ENCODE measurements at regions not wholly inside any gene's neighbourhood (a gene's known extent, or its start where the extent isn't known, plus 50 kb on each side); places are given as distances from the start of the nearest gene placed in this dataset.
"Not testable (repeated sequence)": the region's sequence is repeated elsewhere in the genome, so short reads cannot be mapped to it uniquely, and the experiment has no call there.

DNA sequence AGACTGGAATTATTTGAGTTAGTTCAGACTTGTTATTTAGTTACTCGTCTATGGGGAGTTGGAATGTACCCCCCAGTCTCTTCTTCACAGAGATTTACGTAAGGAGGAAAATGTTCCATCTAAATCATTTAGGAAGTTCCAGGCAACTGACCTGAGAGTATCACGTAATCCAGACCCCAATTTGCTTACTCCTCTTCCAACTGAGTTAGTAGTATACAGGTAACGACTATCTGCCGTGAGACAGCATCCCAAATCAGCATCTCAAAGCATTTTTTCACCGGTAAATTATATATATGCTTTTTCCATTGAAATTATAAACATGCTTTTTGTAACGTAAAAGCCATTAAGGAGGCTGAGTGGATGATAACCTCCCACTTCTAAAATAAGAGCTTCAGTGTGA, 214.3 kb upstream of the WSB1 start:
- DNase-seq, result no peak
- Mint-ChIP-seq H3K9me3 (no peaks in the 10 kb centered on the region), H3K4me1 (no peaks in the 10 kb centered on the region), H3K27ac (no peak overlapping the region), H3K27me3 (no peaks in the 10 kb centered on the region), H3K4me3 (no peak overlapping the region), H3K36me3 (ENCODE audit: low read depth) (no peaks in the 10 kb centered on the region)
- intact Hi-C loops (cut with micrococcal nuclease), result no loop called here

DNA sequence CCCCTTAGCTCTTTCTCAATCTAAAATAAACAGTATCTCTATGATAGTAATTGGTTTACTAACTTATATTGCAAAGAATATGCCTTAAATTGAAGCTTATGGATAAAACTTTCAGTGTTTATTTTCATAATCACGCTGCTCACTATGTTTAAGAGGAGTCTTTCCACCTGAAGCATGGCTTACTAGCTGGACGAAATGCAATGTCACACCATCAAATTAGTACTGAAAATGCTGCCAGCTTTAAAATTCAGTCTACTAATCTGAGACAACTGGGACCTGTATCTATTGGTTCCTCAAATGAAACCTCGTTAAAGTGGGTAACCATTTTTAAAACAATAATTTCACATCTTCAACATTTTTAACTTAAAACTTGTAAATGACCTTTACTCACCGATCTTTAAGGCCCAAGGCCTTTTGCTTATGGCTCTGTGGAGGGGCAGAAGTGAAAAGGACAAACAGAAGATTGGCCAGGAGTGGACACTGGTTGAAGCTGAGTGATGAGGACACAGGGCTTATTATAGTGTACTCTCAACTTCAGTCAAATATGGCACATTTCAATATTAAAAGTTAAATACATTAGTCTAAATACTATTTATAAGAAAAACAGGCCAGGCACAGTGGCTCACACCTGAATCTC, 212.8 kb upstream of the WSB1 start:
- H3K36me3 Mint-ChIP-seq (ENCODE audit: low read depth), result no peaks in the 10 kb centered on the region
- DNase-seq, result no peak
- no peak overlapping the region for H3K4me3 Mint-ChIP-seq
- no peak overlapping the region for H3K27ac Mint-ChIP-seq
- H3K4me1 Mint-ChIP-seq, result no peaks in the 10 kb centered on the region
- no peaks in the 10 kb centered on the region for H3K9me3 Mint-ChIP-seq
- intact Hi-C loops (cut with micrococcal nuclease), result no loop called here
- H3K27me3 Mint-ChIP-seq, result no peaks in the 10 kb centered on the region

DNA sequence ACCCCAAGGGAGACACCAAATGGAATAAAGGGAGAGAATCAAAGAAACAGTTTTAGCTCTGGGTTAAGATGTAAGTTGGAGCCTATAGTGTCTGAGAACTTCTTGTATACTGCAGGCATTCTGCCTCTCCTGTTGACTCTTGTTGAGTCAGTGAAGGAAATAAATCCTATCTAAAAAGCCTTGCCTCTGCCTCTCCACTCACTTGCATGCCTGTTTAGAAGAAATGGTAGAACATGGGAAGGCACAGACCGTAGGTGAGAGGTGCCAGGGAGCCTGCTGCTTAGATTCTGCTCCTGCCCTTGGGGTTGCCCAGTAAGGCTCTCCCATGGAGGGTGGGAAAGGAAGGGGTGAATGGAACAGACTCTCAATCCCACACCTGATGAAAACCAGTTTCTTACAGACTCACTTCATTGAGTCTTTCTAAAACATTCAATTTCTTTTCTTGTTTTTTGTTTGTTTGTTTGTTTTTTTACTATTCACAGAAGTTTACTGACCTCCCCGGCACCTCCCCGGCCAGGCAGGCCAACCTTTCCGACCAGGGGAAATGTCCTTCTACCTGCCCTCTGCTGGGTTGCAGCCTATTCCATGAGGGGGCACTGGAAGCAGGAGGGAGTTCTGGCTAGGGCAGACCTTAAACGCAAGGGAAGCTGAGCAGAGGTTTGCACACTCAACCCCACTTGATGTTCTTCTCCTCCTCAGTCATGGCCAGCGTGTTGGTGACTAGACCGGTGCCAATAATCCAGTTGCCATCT, 211.7 kb upstream of the WSB1 start:
- Mint-ChIP-seq H3K27me3 (no peaks in the 10 kb centered on the region), H3K9me3 (no peaks in the 10 kb centered on the region), H3K36me3 (ENCODE audit: low read depth) (no peaks in the 10 kb centered on the region), H3K4me1 (no peaks in the 10 kb centered on the region), H3K27ac (no peak overlapping the region), H3K4me3 (no peak overlapping the region)
- intact Hi-C loops (cut with micrococcal nuclease), result no loop called here
- no peak for DNase-seq

DNA sequence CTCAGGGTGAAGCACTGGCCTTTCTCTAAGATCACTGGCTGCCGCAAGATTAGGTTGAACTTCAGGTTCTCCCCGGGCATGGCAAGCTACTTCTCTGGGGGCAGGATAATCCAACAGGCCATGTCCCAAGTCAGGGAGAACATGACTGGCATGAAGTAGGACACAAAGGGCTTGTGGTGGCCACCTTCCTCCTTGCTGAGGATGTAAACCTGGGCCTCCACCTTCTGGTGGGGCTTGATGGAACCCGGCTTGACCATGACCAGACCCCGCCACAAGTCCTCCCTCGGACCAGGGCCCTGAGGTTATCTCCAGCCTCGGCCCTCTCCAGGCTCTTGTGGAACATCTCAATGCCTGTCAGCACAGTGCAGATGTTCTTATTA, 211.1 kb upstream of the WSB1 start:
- intact Hi-C loops (cut with micrococcal nuclease), result no loop called here
- Mint-ChIP-seq H3K36me3 (ENCODE audit: low read depth) (no peaks in the 10 kb centered on the region), H3K27me3 (no peaks in the 10 kb centered on the region), H3K9me3 (no peaks in the 10 kb centered on the region), H3K4me1 (no peaks in the 10 kb centered on the region), H3K27ac (no peak overlapping the region), H3K4me3 (no peak overlapping the region)
- no peak for DNase-seq

DNA sequence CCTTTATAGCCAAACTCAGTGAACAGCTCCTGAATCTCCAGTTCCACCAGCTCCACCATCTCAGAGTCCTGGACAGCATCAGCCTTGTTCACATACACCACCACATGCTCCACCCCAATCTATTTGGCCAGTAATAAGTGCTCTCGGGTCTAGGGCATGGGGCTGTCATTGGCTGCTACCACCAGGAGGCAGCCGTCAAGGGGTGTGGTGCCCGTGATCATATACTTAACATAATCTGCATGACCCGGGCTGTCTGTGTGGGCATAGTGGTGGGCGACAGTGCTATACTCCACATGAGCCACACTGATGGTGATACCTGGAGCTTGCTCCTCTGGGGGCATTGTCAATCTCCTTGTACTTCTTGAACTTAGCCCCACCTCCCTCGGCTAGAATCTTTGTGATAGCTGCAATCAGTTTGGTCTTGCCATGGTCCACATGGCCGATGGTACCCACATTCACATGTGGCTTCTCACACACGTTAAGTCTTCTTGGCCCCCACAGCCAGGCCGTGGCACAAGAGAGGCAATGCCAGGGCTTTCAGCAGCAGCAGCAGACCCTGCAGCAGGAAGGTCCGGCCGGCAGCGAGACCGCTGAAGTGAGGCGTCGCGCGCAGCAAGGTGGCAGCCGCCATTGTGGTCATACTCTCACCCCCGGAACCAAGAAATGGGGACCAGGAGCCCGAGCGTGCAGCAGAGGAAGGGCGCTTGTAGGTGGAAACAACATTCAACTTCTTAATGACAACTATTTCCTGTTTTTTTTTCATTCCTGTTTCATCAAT, 210.3 kb upstream of the WSB1 start:
- Mint-ChIP-seq H3K27me3 (no peaks in the 10 kb centered on the region), H3K36me3 (ENCODE audit: low read depth) (no peaks in the 10 kb centered on the region), H3K4me1 (no peaks in the 10 kb centered on the region), H3K27ac (no peak overlapping the region), H3K9me3 (no peaks in the 10 kb centered on the region), H3K4me3 (no peak overlapping the region)
- intact Hi-C loops (cut with micrococcal nuclease), result no loop called here
- DNase-seq, result no peak

DNA sequence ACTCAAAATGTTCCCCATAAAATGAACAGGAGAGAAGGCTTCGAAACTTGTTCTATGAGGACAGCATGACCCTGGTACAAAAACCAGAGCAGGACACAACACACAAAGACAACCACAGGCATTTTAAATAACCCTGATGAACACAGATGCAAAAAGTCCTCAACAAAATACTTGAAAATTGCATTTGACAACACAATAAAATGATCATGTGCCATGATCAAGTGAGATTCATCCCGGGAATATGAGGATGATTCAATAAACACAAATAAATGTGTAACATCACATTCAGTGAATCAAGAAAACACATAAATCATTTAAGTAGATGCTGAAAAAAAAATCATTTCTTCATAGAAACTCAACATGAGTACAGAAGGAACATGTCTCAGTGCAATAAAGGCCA, 208.4 kb upstream of the WSB1 start:
- Mint-ChIP-seq H3K27me3 (no peaks in the 10 kb centered on the region), H3K4me3 (no peak overlapping the region), H3K9me3 (no peaks in the 10 kb centered on the region), H3K4me1 (no peaks in the 10 kb centered on the region), H3K27ac (no peak overlapping the region), H3K36me3 (ENCODE audit: low read depth) (no peaks in the 10 kb centered on the region)
- no peak for DNase-seq
- intact Hi-C loops (cut with micrococcal nuclease), result no loop called here

DNA sequence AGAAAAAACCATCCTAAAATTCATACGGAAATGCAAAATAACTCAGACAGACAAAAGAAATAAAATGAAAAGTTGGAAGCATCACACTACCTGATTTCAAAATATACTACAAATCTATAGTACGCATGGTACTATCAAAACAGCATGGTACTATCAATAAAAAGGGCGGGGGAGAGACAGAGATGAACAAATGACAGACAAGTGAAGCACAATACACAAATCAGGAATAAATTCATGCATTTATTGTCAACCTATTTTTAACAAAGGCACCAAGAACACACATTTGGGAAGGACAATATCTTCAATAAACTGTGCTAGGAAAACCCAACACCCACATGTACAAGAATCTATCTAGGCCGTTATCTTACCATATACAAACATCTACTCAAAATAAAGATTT, 207.4 kb upstream of the WSB1 start:
- H3K4me3 Mint-ChIP-seq, result no peak overlapping the region
- H3K27me3 Mint-ChIP-seq, result no peaks in the 10 kb centered on the region
- no peaks in the 10 kb centered on the region for H3K36me3 Mint-ChIP-seq (ENCODE audit: low read depth)
- H3K9me3 Mint-ChIP-seq, result no peaks in the 10 kb centered on the region
- intact Hi-C loops (cut with micrococcal nuclease), result no loop called here
- no peak for DNase-seq
- H3K4me1 Mint-ChIP-seq, result no peaks in the 10 kb centered on the region
- no peak overlapping the region for H3K27ac Mint-ChIP-seq

DNA sequence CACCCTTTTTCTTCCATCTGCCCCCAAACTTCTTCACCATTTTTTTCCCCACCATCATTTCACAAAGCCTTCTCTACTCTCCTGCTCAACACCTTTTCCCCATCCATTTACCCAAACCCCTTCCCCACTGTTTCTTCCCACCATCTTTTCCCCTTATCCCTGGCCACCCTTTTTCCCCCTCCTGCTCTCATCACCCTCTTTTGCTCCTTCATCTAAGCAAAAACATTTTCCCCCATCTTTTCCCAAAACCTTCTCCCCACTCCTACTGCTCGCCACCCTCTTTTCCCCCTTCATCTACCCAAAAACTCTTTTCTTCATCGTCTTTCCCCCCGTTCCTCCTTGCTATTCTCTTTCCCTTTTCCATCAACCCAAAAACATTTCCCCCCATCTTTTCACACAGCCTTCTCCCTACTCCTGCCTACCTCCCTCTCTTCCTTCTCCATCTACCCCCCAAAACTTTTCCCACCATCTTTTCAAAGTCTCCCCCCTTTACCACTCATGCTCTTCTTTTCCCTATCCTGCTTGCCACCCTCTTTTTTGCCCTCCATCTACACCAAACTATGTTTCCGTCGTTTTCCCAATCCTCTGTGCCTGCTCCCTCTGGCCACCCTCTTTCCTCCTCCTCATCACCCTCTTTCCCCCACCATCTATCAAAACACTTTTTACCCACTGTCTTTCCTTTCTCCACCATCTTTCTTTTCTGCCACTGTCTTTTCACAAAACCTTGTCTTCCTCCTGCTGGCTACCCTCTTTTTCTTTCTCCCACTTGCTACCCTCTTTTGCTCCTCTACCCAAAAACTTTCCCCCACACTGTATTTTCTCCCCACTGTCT, 205.8 kb upstream of the WSB1 start:
- H3K27me3 Mint-ChIP-seq, result no peaks in the 10 kb centered on the region
- H3K9me3 Mint-ChIP-seq, result no peaks in the 10 kb centered on the region
- H3K4me3 Mint-ChIP-seq, result no peak overlapping the region
- no peaks in the 10 kb centered on the region for H3K4me1 Mint-ChIP-seq
- H3K36me3 Mint-ChIP-seq (ENCODE audit: low read depth), result no peaks in the 10 kb centered on the region
- no peak overlapping the region for H3K27ac Mint-ChIP-seq
- no peak for DNase-seq
- intact Hi-C loops (cut with micrococcal nuclease), result no loop called here

DNA sequence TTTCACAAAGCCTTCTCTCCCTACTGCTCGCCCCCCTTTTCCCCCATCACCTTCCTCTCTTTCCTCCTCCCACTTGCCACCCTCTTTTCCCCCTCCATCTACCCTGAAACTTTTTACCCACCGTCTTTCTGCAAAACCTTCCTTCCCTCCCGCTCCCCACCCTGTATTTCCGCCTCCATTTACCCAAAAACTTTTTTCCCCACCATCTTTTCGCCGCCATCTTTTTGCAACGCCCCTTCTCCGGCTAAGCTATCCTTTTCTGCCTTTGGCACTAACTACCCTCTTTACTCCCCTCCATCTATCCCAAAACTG, 205.2 kb upstream of the WSB1 start:
- intact Hi-C loops (cut with micrococcal nuclease), result no loop called here
- DNase-seq, result no peak
- Mint-ChIP-seq H3K36me3 (ENCODE audit: low read depth) (no peaks in the 10 kb centered on the region), H3K27ac (no peak overlapping the region), H3K4me3 (no peak overlapping the region), H3K9me3 (no peaks in the 10 kb centered on the region), H3K27me3 (peaks cover 3% of the 10 kb centered on the region), H3K4me1 (no peaks in the 10 kb centered on the region)

DNA sequence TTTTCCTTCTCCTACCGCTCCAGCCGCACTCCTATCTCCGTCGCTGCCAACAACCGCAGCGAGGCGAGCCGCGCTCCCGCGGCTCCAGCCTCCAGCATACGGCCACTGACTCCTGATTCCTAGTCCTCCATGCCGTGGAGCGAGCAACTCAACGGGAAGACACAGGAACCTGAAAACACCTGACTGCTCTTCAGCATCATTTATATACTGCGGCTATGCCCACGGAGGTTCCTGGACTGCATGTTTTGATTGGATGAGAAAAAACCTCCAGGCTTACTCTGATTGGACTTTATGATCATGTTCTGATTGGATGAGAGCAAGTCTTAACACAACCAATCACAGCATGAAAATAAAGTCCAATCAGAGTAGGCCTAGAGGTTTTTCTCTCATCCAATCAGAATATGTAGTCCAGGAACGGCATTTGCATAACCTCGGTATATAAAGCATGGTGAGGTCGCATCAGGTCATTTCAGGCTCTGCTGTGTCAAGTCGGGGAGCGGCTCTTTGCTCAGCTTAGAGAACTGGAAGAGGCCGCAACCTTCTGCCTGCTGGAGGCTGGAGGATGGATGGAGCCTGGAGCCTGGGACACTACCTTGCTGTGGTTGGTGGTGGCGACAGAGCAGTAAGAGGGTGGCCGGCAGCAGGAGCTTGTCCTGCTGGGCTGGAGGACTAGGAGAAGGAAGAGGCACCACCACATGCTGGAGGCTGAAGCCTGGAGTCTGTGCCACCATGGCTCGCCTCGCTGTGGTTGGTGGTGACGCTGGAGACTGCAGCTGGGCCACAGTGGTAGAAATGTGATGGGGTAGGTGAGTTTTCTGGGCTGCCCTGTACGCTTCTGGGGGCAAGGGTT, 204.6 kb upstream of the WSB1 start:
- H3K27ac Mint-ChIP-seq; H3K27me3 Mint-ChIP-seq; intact Hi-C loops (cut with micrococcal nuclease); DNase-seq; H3K36me3 Mint-ChIP-seq (ENCODE audit: low read depth); H3K4me1 Mint-ChIP-seq; H3K4me3 Mint-ChIP-seq; H3K9me3 Mint-ChIP-seq: not testable (repeated sequence)

DNA sequence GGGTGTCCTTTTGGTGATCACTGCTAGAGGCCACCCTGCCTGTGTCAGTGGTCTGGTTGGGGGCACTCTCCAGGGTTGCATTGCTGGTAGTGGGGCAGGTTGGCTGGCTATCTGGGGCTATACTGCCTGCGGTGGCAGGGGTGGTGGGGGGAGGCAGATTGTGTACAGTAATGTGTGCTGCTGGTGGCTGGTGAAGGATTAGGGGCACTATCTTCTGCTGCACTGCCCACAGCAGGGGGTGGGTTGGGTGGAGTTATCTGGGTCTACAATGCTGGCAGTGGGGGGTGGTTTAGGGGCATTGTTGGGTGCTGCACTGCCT, 204.0 kb upstream of the WSB1 start:
- H3K4me3 Mint-ChIP-seq, result no peak overlapping the region
- H3K36me3 Mint-ChIP-seq (ENCODE audit: low read depth), result no peaks in the 10 kb centered on the region
- no peak overlapping the region for H3K27ac Mint-ChIP-seq
- H3K27me3 Mint-ChIP-seq, result peaks cover 3% of the 10 kb centered on the region
- H3K9me3 Mint-ChIP-seq, result no peaks in the 10 kb centered on the region
- DNase-seq, result no peak
- intact Hi-C loops (cut with micrococcal nuclease), result no loop called here
- no peaks in the 10 kb centered on the region for H3K4me1 Mint-ChIP-seq

DNA sequence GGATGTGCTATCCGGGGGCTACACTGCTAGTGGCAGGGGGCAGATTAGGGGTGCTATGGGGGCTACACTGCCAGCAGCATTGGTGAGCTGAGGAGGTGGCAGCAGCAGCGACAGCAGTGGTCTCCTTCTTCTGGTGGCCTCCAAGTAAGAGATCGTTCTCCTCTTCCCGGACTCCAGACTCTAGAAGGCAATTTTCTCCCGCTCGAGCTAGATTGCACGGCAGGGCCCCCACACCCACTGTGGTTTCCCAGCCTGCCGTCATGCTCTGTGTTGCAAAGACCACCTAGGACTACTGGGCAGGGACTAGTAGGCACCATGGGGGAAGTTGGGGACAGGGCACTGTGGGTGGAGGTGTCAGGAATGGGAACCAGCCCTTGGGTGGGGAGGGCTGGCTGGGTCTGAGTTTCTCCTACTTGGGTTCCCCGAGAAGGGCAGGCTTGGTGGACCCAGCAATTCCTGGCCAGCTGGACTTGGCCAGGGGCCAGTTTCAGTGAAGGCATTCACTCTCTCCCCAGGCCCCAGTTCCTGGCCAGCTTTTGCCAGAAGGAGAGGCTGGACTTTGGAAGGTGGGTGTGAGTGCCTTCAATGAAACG, 203.4 kb upstream of the WSB1 start:
- H3K27ac Mint-ChIP-seq; H3K4me3 Mint-ChIP-seq; DNase-seq; H3K27me3 Mint-ChIP-seq; intact Hi-C loops (cut with micrococcal nuclease); H3K4me1 Mint-ChIP-seq; H3K36me3 Mint-ChIP-seq (ENCODE audit: low read depth); H3K9me3 Mint-ChIP-seq: not testable (repeated sequence)

DNA sequence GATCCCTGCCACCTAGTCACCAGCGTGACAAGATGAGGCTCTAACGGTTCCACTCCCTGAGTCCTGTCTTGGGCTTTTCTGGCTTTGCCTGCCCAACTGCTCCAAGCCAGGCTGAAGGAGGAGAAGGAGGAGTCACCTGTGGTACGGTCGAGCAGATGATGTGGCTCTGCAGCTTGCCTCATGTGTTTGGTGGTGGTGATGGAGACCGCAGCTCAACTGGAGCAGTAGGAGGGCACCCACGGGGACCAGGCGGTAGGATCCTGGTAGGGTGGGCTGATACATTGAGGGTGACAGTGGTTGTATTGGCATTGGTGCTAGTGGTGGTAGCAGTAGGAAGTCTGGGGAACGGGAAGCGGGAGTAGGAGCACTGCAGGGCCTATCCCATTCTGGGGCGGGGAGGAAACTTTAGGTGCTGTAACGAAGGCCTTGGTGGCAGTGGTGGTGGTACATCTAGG, 202.8 kb upstream of the WSB1 start:
- H3K27me3 Mint-ChIP-seq, result peaks cover 3% of the 10 kb centered on the region
- no peak for DNase-seq
- intact Hi-C loops (cut with micrococcal nuclease), result no loop called here

More for the DNA sequence above, 202.8 kb upstream of the WSB1 start:
- no peak overlapping the region for H3K27ac Mint-ChIP-seq
- no peaks in the 10 kb centered on the region for H3K9me3 Mint-ChIP-seq
- no peaks in the 10 kb centered on the region for H3K36me3 Mint-ChIP-seq (ENCODE audit: low read depth)
- H3K4me1 Mint-ChIP-seq, result no peaks in the 10 kb centered on the region
- H3K4me3 Mint-ChIP-seq, result no peak overlapping the region

Data from activated CD4-positive, alpha-beta T cell treated with anti-CD3 and anti-CD28 coated beads, Interleukin-2, amount 10 ng/mL, durations not matched to agents 24 days and 14 days (primary cell).